GM18858 (cell line): ENCODE measurements at regions not wholly inside any gene's neighbourhood (a gene's known extent, or its start where the extent isn't known, plus 50 kb on each side); places are given as distances from the start of the nearest gene placed in this dataset.

Experiments
- ATAC-seq: cut with Tn5 transposase; IDR thresholded peaks from one replicate; pipeline ENCODE4 v1.9.1; 2021; ENCODE audit not compliant: unreplicated experiment

DNA sequence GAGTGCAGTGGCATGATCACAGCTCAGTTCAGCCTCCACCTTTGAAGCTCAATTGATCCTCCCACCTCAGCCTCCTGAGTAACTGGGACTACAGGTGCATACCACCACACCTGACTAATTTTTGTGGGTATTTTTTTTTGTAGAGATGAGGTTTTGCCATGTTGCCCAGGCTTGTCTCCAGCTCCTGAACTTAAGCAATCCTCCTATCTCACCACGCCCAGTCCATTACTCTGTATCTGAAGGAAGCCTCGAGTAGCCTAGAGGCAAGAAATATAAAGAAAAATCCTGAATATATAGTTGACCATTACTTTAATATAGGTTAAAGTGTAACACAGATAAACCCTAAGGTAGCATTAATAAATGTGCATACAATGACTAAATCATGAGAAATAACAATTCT, 686.8 kb upstream of the PIK3C3 start:
- ATAC-seq: no peak

GRCh38 chr18:41266616-41267015, 688.4 kb upstream of the PIK3C3 start:
- ATAC-seq: no peak

- ATAC-seq: no peak
These were observed 688.8 kb upstream of the PIK3C3 start for GRCh38 chr18:41266204-41266603.

DNA sequence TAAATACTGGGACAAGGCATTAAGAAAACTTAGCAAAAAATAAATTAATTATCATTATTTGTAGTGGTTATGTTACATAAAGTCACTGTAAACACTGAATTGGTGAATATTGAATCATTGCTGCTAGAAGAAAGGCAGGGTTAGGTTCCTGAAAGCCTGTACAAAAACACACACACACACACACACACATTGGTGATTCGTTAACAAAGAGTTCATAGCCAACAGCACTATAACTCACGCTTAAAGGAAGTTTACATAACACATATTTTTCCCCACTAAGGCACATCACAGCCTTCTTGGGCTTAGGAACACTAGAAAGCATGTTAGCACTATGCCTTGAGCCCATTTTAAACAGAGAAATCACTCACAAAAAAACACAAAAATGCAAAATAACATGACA, 690.0 kb upstream of the PIK3C3 start:
- ATAC-seq: no peak

- no peak for ATAC-seq
These were observed 691.1 kb upstream of the PIK3C3 start for GRCh38 chr18:41263956-41264355.

DNA sequence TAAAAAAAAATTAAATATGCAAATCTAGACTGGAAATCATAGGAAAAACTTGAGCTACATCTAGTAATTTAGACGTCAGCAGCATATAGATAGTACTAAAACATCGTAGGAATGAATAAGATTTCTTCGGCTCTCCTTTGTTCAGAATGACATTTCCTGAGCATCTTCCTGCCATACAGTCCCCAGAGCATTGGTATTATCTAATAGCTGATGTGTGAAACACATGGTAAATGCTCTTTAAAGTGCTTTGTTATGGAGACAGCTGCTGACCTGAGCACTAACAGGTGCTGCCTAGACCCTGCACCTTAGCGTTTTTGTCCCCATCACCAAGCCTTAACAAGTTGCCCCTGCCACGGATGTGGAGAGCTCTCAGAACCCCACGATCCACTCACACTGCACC, 692.3 kb upstream of the PIK3C3 start:
- no peak for ATAC-seq

DNA sequence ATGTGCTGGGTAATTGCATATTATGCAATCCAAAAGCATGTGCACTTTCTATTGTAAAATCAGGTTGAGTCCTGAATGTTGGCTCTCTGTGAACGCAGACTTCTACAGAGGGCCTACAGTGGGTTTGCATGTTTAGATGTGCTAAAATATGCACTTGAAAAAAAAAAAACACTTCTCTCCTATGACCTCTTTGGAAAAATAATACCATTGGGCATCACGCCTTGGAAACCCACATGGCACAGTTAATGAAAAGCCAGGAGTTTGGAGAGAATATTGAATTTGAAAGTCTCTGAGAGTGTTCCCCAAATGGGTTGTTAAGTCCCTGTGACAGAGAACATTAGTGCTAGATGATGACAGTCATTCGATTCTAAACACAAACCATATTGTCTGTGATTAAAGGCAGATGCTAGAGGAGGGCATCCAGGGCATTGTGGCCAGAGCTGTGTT, 710.4 kb upstream of the PIK3C3 start:
- no peak for ATAC-seq

DNA sequence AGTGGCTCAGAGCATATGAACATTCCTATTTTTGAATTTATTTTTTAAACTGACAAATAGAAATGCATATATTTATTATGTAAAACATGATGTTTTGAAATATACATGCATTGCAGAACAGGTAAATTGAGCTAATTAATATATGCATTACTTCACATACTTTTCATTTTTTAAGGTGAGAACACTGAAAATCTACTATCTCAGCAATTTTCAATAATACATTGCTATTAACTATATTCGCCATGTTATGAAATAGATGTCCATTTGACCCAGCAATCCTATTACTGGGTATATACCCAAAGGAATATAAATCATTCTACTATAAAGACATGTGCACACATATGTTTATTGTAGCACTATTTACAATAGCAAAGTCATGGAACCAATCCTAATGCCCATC, 717.7 kb upstream of the PIK3C3 start:
- ATAC-seq: no peak

GRCh38 chr18:41231681-41232080, 723.4 kb upstream of the PIK3C3 start:
- no peak for ATAC-seq

- no peak for ATAC-seq
These were observed 727.0 kb upstream of the PIK3C3 start for GRCh38 chr18:41227993-41228392.

- ATAC-seq: no peak
These were observed 728.1 kb upstream of the PIK3C3 start for GRCh38 chr18:41226911-41227310.

DNA sequence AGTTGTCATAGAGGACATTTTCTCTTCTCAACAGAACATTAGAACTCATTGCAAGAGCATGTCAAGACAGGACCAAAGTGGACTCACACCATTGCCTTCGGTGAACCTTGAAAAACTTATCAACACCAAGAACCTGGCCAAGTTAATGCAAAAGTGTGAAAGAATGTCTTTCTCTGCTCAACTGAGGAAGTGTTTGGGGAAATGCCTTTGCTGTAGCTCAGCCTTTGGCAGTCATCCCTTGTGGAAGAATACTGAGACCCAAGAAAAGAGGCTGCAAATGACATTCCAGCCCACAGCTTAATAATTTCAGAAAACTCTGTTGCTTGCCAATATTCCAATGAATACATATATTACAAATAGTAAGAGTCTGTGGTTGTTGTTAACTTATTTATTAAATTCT, 728.8 kb upstream of the PIK3C3 start:
- ATAC-seq: no peak

DNA sequence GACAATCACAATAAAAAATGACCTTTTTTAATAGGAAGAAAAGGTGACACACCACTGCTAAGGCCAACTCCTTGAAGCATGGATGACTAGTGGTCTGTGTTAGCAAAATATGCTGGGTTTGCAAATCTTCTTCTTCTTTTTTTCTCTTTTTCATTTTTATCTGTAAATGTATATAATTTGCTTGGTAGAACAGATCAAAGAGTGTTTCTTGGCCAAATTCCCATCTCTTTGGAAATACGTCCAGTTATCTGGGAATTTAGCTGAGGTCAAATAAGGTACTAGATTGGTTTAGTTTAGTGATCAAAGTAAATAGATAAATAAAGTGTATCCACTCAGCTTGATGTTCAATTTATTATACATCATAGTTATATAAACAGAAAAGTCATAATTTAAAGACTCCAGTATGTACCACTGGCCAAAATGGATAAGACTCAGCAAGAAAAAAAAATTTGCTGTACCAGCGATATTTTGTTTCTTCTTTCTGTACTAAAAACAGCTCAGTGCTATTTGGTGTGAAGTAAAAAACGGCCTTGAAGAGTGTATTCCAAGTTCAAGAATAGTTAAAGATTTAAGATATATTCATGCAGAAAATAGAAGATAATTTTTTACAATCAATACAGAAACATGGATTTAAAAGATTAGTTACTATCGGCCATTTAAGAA, 738.6 kb upstream of the PIK3C3 start:
- ATAC-seq: no peak

DNA sequence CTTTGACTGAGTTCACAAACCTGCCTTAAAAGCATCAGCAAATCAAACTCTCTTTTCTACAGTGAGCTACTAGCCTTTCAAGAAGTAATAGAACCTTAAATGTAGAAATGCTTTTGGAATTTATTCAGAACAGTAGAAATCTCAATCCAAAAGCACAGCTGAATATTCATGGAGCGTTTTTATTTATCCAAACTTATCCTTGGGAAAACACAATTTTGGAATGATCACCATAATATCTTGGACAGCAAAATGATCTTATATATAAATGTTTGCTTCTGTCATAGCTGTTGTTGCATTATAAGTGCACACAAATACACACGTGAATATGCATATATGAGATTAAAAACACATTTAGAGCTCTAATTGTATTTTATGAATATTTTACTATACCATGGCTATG, 747.3 kb upstream of the PIK3C3 start:
- ATAC-seq: no peak

DNA sequence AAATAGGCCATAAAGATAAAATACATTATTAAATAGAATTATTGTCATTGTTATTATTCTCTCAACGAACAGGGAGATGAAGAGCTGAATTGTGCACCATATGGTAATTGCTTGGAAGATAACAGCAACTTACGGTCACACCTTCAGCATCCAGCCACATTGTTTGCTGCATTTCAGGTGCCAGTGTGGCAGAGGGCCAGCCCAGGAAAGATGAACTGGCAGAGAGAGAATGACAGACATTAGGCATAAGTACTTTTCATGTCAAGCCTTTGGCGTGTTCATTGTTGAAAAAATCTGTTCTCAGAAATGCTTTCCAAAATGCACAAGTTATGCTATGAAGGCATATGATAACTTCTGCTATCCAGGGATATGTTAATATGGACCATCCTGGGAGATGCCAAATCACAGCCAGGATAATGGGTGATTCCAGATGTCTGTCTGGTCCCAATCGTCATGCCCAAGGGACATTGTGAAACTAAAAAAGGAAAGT, 748.6 kb upstream of the PIK3C3 start:
- no peak for ATAC-seq

GRCh38 chr18:41199212-41199611, 755.8 kb upstream of the PIK3C3 start:
- no peak for ATAC-seq

DNA sequence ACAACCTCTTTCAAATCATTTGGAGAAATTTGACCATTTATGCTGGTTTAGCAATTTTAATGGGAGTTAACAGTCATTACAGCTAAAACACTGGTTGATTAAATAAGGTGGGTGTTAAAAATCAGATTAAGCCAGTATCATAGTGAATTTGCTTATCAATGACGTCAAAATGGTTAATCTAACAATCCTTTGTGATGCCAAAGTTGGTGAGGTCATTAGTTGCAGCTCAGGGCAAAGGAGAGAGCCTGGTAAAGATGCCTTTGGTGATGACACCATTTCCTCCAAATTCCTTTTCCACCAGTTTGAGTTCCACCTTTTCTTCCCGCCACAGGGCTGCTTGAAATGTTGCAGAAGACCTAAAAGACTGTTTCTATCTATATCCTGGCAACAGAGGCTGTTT, 757.1 kb upstream of the PIK3C3 start:
- ATAC-seq: no peak

- ATAC-seq: no peak
These were observed 784.7 kb upstream of the PIK3C3 start for GRCh38 chr18:41170346-41170745.

- ATAC-seq: no peak
These were observed 789.4 kb upstream of the PIK3C3 start for GRCh38 chr18:41165625-41166024.

DNA sequence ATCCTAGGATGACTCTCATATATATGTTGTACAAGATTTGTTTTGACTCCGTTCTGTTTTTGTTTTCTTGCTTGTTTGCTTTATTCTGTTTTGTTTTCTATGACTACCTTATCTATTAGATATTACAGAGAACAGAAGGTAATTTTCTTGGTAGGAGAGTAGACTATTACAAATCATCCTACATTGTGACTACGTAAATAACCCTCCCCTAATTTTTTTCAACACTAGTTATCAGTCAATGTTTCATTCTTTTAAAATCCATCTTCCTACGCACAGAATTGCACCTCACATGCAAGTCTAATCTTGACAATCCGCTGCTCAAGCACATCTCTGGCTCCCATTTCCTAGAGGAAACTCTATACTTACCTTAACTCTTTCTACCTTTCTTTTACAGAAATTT, 792.3 kb upstream of the PIK3C3 start:
- ATAC-seq: no peak

GRCh38 chr18:41162191-41162590, 792.8 kb upstream of the PIK3C3 start:
- no peak for ATAC-seq

DNA sequence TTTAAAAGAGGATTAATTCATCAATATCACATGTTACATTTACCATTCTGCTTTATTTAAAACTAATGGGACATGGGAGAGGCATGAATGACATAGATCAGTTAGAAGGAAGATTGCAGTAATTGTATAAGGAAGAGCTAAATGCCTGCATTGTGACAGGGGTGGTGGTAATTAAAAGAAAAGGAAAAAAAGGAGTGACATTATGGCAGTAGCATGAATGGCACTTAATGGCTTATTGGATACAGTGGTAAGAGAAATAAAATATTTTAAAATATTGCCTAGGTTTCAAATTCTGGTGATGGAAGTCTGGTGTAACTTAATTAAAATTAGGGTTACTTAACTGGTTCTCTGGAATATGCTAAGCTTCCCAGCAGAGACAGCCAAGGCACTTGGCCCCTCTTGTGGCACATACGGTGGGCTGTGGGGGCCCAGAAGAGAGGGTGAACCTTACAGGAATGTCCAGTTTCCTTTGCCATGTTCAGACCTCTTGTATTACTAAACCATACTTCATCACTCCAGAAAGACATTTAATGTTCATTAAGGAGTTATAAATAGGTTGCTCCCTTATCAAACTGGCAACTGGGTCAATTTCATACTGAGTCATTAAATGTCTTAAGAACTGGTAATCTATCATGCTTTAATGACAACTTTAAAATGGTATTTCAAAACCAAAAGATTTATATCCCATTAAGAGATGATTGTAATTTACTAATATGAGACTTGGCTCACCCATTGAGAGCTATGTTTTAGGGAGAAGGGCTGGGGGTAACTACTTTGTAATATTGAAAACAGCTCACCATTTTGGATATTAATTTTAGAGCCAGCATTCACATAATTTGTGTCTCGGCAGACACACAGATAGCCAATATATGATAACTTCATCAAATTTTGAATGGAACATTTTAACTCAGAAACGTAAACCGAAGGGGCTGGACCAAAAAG, 798.9 kb upstream of the PIK3C3 start:
- ATAC-seq: no peak
